Left lobe of liver (tissue), 2 donors: ENCODE measurements at regions not wholly inside any gene's neighbourhood (a gene's known extent, or its start where the extent isn't known, plus 50 kb on each side); places are given as distances from the start of the nearest gene placed in this dataset.

Source experiments
- ATAC-seq: fragments of 200-7000 bp; cut with Tn5 transposase; one replicate; pipeline ENCODE4 v1.9.1; 2020; ENCODE audit warnings: mild to moderate bottlenecking, moderate library complexity
- DNase-seq: peaks from one replicate; pipeline ENCODE4 v3.0.0-alpha.2; 2020; ENCODE audit warnings: low spot score
- donor health status: DM: no; HTN: no; CAD: no; lungs with moderate emphysema.
- donor health status: DM: no; HTN: yes; CAD: no.

- no peak for DNase-seq
- no peak for ATAC-seq
These were observed 103.7 kb downstream of the LINC00237 start for GRCh38 chr20:21002486-21002885.

DNA sequence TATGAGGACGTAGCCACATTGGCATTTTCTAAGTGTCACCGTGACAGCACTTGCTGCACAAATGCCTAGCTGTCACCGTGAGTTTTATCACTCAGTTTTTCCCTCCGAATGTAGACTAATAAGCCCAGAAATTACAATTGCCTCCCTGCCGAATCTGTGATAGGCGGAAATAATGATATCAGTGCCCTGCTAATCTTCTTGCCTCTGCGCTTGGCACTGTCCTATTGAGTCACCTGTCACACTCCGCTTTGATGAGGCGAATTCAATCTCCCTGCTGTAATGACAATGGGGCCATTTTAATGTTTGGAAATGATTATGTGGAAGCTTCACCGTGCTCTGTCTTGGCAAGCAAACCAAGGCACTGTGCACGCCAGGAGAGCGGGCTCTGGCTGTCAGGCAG is 112.8 kb downstream of the LINC00237 start:
- ATAC-seq, result no peak
- no peak for DNase-seq

DNA sequence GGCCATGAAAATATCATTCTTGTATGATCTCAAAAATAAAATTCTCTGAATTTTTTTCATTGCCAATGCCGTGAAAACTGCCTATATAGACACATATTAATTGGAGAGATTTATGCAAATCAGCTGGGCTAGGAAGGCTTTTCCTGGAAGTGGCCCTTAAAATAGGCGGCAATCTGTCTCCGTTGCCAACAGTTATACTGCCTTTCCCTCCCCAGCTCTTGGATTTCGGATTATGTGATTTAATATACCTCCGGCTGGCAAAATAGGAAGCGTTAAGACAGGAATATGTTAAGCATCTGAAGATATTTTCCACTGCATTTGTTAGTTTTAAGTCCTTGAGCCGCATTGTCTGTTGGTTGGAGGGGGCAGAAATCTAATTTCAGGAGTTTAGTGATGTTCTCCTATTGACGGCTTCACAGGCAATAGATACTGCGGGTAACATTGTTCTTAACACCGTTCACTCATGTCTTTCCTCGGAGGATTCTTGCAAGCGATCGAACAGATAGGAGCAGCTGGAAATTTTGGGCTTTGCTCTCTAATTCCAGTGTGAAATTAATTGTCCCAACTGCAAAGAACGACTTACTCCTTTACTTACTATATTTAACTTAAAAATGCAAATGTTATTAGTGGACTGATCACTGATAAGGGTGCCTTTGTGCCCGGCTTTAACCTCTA is 113.3 kb downstream of the LINC00237 start:
- ATAC-seq (no peak), DNase-seq (no peak)

- DNase-seq, result no peak
These were observed 113.9 kb downstream of the LINC00237 start for GRCh38 chr20:20992277-20992676.

GRCh38 chr20:20989081-20989480 is 117.1 kb downstream of the LINC00237 start:
- ATAC-seq (no peak), DNase-seq (no peak)

More at GRCh38 chr20:20992277-20992676, 113.9 kb downstream of the LINC00237 start:
- no peak for ATAC-seq

GRCh38 chr20:20979934-20980333 is 126.2 kb downstream of the LINC00237 start:
- DNase-seq (no peak), ATAC-seq (no peak)

- no peak for DNase-seq
- ATAC-seq, result no peak
These were observed 128.4 kb downstream of the LINC00237 start for GRCh38 chr20:20977786-20978185.

- ATAC-seq, result no peak
- no peak for DNase-seq
These were observed 133.7 kb downstream of the LINC00237 start for GRCh38 chr20:20972490-20972889.

DNA sequence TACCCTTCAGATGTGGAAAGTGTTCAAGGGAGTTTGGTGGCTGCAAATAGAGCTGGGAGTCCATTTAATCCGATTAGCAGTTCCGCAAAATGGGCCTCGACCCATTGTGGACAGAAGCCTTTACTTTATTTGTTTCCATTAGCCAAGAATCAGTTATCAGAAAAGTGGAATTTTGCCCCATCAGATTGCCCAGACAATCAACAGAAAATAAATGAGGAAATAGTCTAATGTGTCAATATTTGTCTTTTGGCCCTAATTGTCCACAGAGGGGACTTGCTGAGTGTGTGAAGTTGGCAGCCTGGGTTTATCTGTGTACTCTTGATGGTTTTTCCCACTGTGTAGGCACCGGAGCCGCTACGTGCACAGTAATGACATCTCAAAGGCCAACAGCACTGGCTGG is 134.3 kb downstream of the LINC00237 start:
- DNase-seq (no peak), ATAC-seq (no peak)

GRCh38 chr20:20970841-20971240 is 135.3 kb downstream of the LINC00237 start:
- ATAC-seq (no peak), DNase-seq (no peak)

GRCh38 chr20:20969701-20970280 is 136.4 kb downstream of the LINC00237 start:
- DNase-seq (no peak), ATAC-seq (no peak)

- no peak for ATAC-seq
- no peak for DNase-seq
These were observed 138.5 kb downstream of the LINC00237 start for GRCh38 chr20:20967564-20968184.

GRCh38 chr20:20966171-20966570 is 140.0 kb downstream of the LINC00237 start:
- no peak for DNase-seq
- no peak for ATAC-seq

DNA sequence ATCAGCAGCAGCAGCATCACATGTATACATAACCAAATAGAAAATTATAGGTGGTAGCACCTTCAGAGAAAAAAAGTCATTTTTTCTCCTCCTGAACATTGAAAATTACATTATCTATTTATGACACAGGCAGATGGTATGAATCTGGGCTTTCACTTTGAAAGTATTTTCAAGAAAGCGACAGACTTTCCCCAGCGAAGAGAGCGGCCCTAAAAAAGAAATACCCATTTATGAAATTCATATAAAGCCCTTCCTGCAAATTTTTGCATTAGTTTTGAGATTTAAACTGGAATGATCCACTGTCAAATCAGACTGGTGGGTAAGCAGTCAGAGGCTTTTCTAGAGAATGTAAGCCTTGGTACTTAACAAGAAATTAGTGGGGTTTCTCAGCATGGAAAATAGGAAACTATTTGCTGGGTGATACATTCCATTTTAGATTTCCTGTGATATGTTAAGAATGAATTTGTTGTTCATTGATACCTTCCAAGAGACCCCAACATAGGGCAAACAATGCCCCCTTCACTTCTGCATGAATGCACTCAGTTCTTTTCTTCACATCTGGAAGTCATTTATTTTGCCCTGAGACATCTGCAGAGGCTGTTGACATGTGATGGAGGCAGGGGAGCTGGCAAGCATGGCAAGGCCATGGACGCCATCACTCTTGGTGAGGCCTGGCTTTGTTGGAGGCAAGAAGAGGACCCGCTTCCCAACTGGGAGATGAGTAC is 147.0 kb downstream of the LINC00237 start:
- DNase-seq, result no peak
- ATAC-seq, result no peak

DNA sequence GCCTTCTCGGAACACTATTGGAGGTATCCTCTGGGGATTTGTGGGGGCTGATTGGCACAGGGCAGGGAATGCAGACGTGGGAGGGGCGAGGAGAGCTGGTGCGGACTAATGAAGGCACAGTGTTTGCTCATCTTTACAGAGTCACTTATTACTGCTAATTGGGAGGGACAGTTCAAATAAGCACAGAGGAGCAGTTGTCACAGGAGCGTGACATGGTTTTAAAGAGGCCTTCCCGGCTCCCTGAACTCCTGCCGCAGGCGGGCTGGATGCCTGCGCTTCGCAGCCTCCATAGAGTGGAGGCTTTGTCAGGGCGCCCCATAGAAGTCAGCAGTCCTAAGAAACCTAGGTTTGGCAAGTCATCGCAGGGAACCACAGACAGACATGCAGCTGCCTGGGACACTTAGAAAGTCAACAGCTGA is 149.6 kb downstream of the LINC00237 start:
- DNase-seq (no peak), ATAC-seq (no peak)

DNA sequence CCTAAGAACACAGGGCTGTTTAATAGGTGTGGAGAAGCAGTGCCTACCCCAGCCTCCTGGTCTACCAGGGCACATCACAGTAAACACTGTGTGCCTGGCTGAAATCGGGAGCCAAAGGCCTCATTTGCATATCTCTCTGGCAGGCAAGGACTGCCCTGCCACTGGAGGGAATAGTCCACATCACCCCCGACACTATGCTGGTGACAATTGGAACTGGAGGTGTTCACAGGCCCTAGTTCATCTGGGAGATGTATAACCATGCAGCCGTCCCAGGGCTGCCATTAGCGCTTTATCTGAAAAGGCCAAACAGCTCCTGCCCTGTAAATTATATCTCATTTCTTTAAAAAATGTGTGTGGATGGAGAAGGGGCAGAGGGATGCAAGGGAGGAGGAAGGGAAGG is 150.3 kb downstream of the LINC00237 start:
- ATAC-seq (no peak), DNase-seq (no peak)

DNA sequence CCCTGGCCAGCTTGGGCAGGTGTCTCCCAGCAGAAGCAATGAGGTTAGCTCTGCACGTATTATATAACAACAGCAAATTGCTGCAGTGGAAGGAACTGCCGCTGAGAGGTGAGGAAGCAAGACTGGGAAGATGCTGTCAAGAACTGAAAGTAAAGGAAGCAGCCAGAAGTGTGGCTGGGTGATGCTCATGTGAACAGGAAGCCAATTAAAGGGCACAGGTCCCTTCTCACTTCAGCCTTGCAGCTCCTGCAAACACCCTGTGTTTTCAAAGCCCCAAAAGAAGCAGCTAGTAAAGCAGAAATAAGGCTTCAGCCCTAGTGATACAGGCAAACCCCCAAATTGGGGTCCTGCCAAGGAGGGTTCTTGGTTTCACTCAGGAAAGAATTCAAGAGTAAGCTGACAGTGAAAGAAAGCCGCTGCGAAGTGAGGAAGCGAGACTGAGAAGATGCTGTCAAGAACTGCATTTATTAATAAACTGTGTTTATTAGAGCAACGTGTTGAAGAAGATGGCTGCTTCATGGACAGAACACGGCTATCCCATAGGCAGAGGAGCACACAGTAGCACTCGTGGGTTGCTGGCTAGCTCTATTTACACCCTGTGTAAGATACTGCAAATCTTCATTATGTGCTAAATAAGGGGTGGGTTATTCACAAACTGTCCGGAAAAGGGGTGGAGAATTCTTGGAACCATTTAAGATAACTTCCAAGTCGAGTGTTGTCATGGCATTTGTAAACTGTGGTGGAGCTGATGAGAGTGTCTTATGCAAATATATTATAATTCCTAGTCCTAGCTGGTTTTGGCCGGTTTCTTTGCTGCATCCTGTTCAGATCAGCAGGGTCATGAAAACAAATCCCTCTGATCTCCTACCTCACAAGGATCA is 152.2 kb downstream of the LINC00237 start:
- ATAC-seq, result no peak
- no peak for DNase-seq

DNA sequence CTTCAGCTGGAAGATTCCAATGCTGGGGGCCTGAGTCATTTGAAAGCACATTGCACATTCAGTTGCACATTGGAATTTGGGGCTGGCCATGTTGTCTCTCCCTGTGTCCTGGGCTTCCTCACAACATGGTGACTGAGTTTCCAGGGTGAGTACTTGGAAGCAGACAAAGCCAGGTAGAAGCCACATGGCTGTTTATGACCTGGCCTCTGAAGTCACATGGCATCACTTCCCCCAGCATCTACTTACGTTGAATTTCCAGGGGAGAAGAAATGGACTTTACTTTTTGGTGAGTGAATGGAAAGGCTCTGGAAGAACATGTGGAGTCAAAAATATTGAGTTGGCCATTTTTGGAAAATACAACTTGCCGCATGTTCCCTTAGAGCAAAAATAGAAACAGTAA is 155.5 kb downstream of the LINC00237 start:
- no peak for ATAC-seq

GRCh38 chr20:20946122-20946759 is 159.9 kb downstream of the LINC00237 start:
- ATAC-seq (no peak), DNase-seq (no peak)

More for the DNA sequence above, 155.5 kb downstream of the LINC00237 start:
- DNase-seq, result no peak

DNA sequence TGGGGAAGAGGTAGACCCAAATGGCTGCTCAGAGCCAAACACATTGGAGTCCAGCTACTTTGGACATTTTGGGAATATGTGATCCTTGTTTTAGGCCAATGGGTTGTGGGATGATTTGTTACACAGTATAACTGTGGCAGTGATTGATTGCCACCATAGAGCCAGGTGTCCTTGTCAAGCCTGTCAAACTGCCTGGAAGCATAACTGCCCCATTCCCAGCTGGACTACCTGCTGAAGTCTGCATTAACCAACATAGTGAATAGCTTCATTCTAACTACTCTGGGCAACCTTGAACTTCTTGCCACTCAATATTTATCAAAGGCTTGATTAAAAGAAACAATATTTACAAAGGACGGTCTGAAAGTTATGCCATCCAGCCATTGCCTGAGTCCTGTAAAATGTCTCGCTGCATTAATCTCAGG is 164.7 kb downstream of the LINC00237 start:
- DNase-seq, result no peak
- no peak for ATAC-seq
